ENCODE measurements at regions not wholly inside any gene's neighbourhood (a gene's known extent, or its start where the extent isn't known, plus 50 kb on each side); places are given as distances from the start of the nearest gene placed in this dataset.

DNA sequence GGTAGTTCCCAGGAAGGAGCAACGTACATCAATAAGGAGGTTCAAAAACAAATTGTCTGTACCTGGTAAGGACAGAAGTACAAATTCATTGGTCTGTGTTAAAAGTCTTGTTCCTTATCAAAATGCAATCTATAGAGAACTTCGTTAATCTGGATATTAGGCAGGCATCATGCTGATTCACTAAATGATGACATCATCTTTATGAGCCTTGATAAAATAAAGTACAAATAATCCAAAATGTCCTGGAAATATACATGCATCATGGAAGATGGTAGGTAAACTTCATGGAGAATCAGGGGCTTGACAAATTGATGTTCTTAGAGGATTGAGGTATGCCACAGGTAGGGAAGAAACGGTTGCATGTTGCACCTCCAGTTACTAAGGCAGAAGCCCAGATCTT, 433.9 kb downstream of the TRIML1 start:
- WGBS, 10 experiments, result 20 to 100% (median 85%) methylated on average over 1 to 3 of the region's 3 CpGs; no CpG with 5 or more reads in 1 of the 10 experiments
- H3K4me3 ChIP-seq, result no peak overlapping the region
- H3K4me1 ChIP-seq (replicated peaks in 1 of 2), result no peaks in the 10 kb centered on the region
- in situ Hi-C loops (cut with MboI; ENCODE audit: low pct_unique_long_range_greater_than_20kb in 2 of 9, low sequenced_read_pairs in 9 of 9, unreplicated experiment in 9 of 9), result no loop called here
- no peak for ATAC-seq (replicated peaks in 6 of 8)
- no peak overlapping the region for H3K27ac ChIP-seq

DNA sequence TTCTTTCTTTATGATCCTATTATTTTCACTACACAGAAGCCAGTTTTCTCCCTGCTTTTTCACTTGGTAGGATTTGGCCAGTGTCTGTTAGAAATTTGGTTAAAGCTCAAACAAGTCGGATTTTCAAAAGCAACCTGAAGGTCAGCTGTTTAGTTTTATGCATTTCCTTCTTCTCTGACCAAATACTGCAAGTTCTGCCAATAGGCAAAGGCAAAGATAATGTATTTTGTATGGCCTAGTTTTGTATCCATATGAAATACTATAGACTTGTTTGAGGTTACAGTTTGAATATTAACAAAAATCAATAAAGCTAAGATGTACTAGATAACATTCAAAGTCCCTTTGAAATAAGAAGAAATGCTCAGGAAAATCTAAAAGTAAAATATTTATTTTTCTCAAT, 439.4 kb downstream of the TRIML1 start:
- Histone ChIP-seq H3K4me3 (no peak overlapping the region), H3K4me1 (replicated peaks in 1 of 2) (no peaks in the 10 kb centered on the region), H3K27ac (no peak overlapping the region)
- in situ Hi-C loops (cut with MboI; ENCODE audit: low pct_unique_long_range_greater_than_20kb in 2 of 9, low sequenced_read_pairs in 9 of 9, unreplicated experiment in 9 of 9), result no loop called here
- WGBS, 10 experiments, result 0 to 89% (median 20%) methylated on average over 1 of the region's 1 CpG; no CpG with 5 or more reads in 3 of the 10 experiments
- ATAC-seq (replicated peaks in 6 of 8), result no peak

DNA sequence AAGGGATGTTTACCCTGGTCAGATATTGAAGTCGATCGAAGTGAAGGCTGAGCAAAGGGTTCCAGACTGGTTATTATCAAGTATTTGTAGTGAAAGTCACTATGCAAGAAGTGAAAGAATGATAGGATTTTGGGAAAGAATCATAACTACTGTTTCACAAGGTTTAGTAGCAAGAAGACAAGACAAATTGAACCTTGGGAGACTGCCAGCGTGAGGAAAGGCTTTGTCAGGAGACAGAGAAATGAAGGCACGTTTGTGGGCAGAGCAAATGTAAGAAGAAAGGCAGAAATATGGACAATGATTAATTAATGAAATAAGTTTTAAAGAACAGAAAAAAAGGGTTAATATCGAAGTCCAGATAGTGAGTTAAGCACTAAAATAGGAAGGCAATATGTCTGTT, 456.8 kb downstream of the TRIML1 start:
- WGBS, 10 experiments, result 0 to 91% (median 62%) methylated on average over 3 to 5 of the region's 5 CpGs
- no peak overlapping the region for H3K4me3 ChIP-seq
- in situ Hi-C loops (cut with MboI; ENCODE audit: low pct_unique_long_range_greater_than_20kb in 2 of 9, low sequenced_read_pairs in 9 of 9, unreplicated experiment in 9 of 9), result no loop called here
- no peaks in the 10 kb centered on the region for H3K4me1 ChIP-seq (replicated peaks in 1 of 2)
- no peak for ATAC-seq (replicated peaks in 6 of 8)
- no peak overlapping the region for H3K27ac ChIP-seq

DNA sequence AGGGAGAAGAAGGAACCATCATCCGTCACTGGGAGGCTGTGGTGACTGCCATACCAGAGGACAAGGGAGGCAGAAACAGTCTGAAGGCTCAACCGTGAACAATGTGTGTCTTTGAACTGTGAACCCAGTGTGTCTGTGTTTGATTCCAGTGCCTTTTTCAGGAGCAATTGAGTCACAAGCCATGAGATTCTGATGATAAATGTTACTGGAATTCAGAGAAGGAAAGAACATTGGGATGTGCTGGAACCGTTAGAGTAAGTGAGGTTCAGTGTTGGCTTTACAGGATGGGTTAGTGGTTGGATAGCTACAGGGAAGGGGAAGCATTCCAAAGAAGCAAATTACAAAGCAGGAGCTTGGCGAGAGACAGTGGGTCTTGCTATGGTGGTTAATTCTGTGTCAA, 464.4 kb downstream of the TRIML1 start:
- in situ Hi-C loops (cut with MboI; ENCODE audit: low pct_unique_long_range_greater_than_20kb in 2 of 9, low sequenced_read_pairs in 9 of 9, unreplicated experiment in 9 of 9), result no loop called here
- Histone ChIP-seq H3K4me3 (no peak overlapping the region), H3K27ac (no peak overlapping the region), H3K4me1 (replicated peaks in 1 of 2) (no peaks in the 10 kb centered on the region)
- WGBS, 10 experiments, result 0 to 100% (median 80%) methylated on average over 1 to 4 of the region's 4 CpGs; no CpG with 5 or more reads in 1 of the 10 experiments
- ATAC-seq (replicated peaks in 6 of 8), result no peak

DNA sequence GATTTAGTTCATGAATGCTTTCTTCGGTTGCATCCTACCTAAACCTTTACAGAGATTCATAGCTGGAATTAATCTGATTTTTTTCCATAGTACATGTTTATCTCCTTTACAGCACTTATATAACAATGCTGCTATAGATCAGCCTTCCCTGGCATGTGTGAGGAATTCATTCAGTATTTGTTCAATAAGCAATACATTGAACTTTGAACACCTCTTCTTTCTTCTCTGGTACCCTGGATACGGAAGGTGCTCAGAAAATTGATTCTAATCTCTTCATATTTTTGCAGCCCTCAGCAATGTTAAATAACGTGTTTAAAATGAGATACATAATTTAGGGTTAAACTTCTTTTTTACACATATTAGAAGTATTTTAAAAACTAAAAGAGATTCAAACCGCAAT, 467.4 kb downstream of the TRIML1 start:
- Histone ChIP-seq H3K4me3 (no peak overlapping the region), H3K27ac (no peak overlapping the region), H3K4me1 (replicated peaks in 1 of 2) (no peaks in the 10 kb centered on the region)
- 7 to 94% (median 76%) methylated on average over 2 to 4 of the region's 4 CpGs for WGBS, 10 experiments
- ATAC-seq (replicated peaks in 6 of 8), result no peak
- in situ Hi-C loops (cut with MboI; ENCODE audit: low pct_unique_long_range_greater_than_20kb in 2 of 9, low sequenced_read_pairs in 9 of 9, unreplicated experiment in 9 of 9), result no loop called here

DNA sequence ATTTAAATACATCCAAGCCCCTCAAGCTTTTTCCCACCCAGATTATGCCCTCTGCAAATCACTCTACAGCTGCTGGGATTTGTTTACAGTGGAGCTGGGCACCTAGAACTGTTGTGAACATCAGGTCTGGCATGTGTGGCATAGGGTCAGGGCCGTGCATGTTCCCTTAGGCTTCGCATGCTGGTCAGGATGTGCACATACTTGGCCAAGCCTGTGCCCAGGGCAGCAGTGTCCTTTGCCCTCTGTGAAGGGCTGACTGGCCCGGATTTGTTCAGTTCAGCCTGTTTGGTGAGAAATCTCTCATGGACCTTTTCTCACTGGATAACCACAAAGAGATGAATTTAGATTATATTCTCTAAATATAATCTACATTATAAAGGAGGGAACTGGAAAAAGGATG, 471.9 kb downstream of the TRIML1 start:
- Histone ChIP-seq H3K27ac (no peak overlapping the region), H3K4me3 (no peak overlapping the region), H3K4me1 (replicated peaks in 1 of 2) (peaks cover 0 to 18% of the 10 kb centered on the region in 2 donors)
- no peak for ATAC-seq (replicated peaks in 6 of 8)
- 23 to 100% (median 86%) methylated on average over 1 to 3 of the region's 3 CpGs; no CpG with 5 or more reads in 3 of the 10 experiments for WGBS, 10 experiments
- in situ Hi-C loops (cut with MboI; ENCODE audit: low pct_unique_long_range_greater_than_20kb in 2 of 9, low sequenced_read_pairs in 9 of 9, unreplicated experiment in 9 of 9), result no loop called here

DNA sequence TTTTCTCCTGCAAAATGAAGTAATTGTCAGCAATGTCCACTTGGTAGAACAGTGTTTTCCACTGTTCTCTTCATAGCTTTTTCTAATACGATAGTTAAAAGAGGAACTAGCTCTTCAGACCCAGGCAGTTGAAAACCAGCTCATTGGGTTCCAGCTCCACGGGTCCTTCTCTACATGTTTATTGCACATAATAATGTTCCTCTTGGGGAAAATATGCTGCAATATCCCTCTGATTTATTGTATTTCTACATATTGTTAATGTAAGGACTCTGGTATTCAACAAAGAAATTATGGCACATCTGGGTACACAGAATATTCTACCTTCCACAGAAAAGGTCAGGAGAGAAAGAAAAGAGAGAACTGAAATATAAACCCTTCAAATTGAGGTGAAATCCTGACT, 473.4 kb downstream of the TRIML1 start:
- ATAC-seq (replicated peaks in 6 of 8), result peak in 4 of 8 experiments; percentile 18 to 90 (median 62)
- in situ Hi-C loops (cut with MboI; ENCODE audit: low pct_unique_long_range_greater_than_20kb in 2 of 9, low sequenced_read_pairs in 9 of 9, unreplicated experiment in 9 of 9), result no loop called here
- no peak overlapping the region for H3K4me3 ChIP-seq
- no peak overlapping the region for H3K27ac ChIP-seq
- peaks cover 0 to 18% of the 10 kb centered on the region in 2 donors for H3K4me1 ChIP-seq (replicated peaks in 1 of 2)
- WGBS, 10 experiments, result 0 to 100% (median 63%) methylated on average over 1 to 2 of the region's 2 CpGs; no CpG with 5 or more reads in 1 of the 10 experiments

DNA sequence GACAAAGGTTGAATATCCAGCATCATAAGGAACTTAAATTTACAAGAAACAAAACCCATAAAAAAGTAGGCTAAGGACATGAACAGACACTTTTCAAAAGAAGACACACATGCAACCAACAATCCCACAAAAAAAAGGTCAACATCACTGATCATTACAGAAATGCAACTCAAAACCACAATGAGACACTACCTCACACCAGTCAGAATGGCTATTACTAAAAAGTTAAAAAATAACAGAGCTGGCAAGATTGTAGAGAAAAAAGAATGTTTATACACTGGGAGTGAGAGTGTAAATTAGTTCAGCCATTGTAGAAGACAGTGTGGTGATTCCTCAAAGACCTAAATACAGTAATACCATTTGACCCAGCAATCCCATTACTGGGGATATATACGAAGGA, 474.7 kb downstream of the TRIML1 start:
- Histone ChIP-seq H3K27ac (no peak overlapping the region), H3K4me1 (replicated peaks in 1 of 2) (peaks cover 0 to 18% of the 10 kb centered on the region in 2 donors), H3K4me3 (no peak overlapping the region)
- no peak for ATAC-seq (replicated peaks in 6 of 8)
- in situ Hi-C loops (cut with MboI; ENCODE audit: low pct_unique_long_range_greater_than_20kb in 2 of 9, low sequenced_read_pairs in 9 of 9, unreplicated experiment in 9 of 9), result no loop called here
- WGBS, 10 experiments, result 0 to 100% (median 63%) methylated on average over 1 of the region's 1 CpG; no CpG with 5 or more reads in 4 of the 10 experiments

DNA sequence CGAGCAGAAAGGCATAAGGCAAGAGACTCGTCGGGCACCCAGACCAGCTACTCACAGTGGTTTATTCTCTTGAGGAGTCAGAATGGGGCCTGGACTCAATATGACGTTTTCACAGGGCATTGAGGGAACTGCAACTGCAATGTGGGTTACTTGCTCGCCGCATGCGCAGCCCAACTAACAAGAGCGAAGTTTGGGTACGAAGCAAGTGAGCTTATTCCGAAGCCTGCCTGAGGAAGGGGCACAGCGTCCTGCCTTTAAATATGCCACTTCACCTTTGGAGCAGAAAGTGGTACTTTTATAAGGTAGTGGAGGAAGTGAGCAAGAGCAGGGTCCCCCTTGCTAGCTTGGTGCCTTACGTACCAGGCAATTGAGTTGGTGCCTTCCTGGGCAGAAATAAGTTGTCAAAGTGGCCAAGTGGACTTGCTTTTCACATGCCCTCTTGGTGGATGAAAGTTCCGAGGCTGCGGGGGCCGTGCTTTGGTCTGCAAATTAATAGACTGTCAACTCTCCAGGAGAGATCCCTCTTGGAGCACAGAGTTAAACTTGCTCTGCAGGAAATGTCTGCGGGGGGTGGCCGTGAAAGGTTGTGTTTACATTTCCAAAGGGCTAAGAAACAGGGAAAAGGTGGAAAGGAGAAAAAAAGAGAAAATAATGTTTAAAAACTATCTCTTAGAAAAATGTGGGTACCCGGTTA, 480.4 kb downstream of the TRIML1 start:
- no peak for ATAC-seq (replicated peaks in 6 of 8)
- whole genome bisulfite sequencing, 10 experiments, result 26 to 89% (median 60%) methylated on average over 3 to 17 of the region's 18 CpGs
- Histone ChIP-seq H3K4me1 (replicated peaks in 1 of 2) (no peaks in the 10 kb centered on the region), H3K4me3 (no peak overlapping the region), H3K27ac (no peak overlapping the region)
- in situ Hi-C loops (cut with MboI; ENCODE audit: low pct_unique_long_range_greater_than_20kb in 2 of 9, low sequenced_read_pairs in 9 of 9, unreplicated experiment in 9 of 9), result no loop called here

DNA sequence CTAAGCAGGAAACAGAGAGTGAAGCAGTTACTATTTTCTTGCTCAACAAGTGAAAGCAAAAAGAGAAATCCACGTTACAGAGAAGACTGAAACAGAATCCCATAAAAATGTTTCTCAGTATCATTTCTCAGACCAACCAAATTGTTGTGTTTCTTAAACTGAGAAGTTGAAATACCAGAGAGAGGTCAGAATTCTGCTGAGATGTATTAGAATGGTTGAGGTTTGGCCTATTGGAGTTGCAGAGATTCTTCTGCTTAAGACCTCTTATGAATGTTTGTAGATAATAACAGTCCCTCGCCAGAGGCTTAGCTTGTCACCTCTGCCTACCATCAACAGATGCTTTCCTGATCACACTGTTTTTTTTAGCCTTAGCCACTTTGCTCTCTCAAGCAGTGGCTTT, 481.4 kb downstream of the TRIML1 start:
- no peak overlapping the region for H3K27ac ChIP-seq
- WGBS, 10 experiments, result 0 to 100% (median 71%) methylated on average over 1 to 2 of the region's 2 CpGs; no CpG with 5 or more reads in 1 of the 10 experiments
- no peaks in the 10 kb centered on the region for H3K4me1 ChIP-seq (replicated peaks in 1 of 2)
- ATAC-seq (replicated peaks in 6 of 8), result no peak
- in situ Hi-C loops (cut with MboI; ENCODE audit: low pct_unique_long_range_greater_than_20kb in 2 of 9, low sequenced_read_pairs in 9 of 9, unreplicated experiment in 9 of 9), result no loop called here
- H3K4me3 ChIP-seq, result no peak overlapping the region

DNA sequence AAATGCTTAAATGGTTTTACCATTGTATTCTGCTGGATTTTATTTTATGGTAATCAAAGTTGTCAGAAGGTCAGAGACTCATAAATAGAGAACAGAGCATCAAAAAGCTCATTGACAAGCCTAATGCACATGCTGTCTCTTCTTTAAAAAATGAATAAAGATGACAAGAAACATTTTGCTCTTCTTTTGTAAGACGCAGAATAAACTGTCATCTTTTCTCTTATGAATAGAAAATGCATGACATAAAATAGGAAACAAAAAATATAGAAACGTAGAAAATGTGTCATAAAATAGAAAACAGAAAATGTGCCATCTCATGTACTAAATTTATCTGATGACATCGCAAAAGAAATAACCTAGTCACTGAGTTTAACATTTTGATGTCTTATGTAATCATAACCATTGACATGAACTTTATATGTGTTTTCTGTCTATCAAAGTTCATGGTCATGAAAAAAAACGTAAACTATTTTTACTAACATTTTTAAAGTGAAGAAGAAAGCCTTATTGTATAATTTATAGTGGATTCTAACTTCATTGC, 484.1 kb downstream of the TRIML1 start:
- no peak for ATAC-seq (replicated peaks in 6 of 8)
- in situ Hi-C loops (cut with MboI; ENCODE audit: low pct_unique_long_range_greater_than_20kb in 2 of 9, low sequenced_read_pairs in 9 of 9, unreplicated experiment in 9 of 9), result no loop called here
- 0 to 100% (median 76%) methylated on average over 1 to 4 of the region's 4 CpGs for WGBS, 10 experiments
- no peaks in the 10 kb centered on the region for H3K4me1 ChIP-seq (replicated peaks in 1 of 2)
- no peak overlapping the region for H3K27ac ChIP-seq
- H3K4me3 ChIP-seq, result no peak overlapping the region

DNA sequence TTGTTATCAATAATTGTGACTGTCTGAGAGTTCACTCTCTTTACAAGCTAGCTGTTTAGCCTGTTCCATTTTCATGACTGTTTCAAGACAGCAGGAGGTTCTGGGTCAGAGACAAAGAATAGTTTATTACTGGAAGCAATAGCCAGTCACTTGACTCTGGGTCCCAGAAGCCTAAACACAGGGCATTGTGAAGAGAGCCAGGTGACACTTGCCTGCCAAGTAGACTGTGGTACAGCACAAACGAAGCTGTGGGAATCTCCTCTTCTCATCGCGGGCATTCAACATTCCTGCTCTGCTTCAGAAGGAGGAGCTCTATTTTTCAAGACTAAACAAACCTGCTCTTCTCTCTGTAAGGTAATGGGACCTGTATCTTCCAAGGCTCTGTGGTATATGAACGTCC, 485.1 kb downstream of the TRIML1 start:
- H3K27ac ChIP-seq, result no peak overlapping the region
- 0 to 60% (median 56%) methylated on average over 1 to 4 of the region's 4 CpGs; no CpG with 5 or more reads in 2 of the 10 experiments for WGBS, 10 experiments
- no peak overlapping the region for H3K4me3 ChIP-seq
- in situ Hi-C loops (cut with MboI; ENCODE audit: low pct_unique_long_range_greater_than_20kb in 2 of 9, low sequenced_read_pairs in 9 of 9, unreplicated experiment in 9 of 9), result no loop called here
- H3K4me1 ChIP-seq (replicated peaks in 1 of 2), result no peaks in the 10 kb centered on the region
- no peak for ATAC-seq (replicated peaks in 6 of 8)

DNA sequence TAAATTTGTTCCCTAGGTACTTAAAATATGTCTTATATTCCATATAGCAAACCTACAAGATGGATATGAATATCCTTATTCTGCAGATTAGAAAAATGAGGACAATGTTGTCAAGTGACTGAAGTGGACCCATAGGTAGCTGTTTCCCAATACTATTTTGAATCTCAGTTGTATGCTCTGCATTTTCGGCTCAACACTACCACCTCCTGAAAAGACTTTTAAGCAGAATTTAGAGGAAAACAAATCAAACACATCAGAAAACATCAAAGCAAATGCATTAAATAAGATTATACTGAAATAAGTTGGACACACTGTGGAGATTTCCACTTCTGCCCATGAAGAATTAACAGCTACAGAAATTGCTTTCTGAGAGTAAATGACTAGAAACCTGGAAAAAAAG, 488.7 kb downstream of the TRIML1 start:
- Histone ChIP-seq H3K4me3 (no peak overlapping the region), H3K27ac (no peak overlapping the region), H3K4me1 (replicated peaks in 1 of 2) (no peaks in the 10 kb centered on the region)
- no peak for ATAC-seq (replicated peaks in 6 of 8)
- 0 to 100% (median 100%) methylated on average over 1 of the region's 1 CpG; no CpG with 5 or more reads in 2 of the 10 experiments for WGBS, 10 experiments
- in situ Hi-C loops (cut with MboI; ENCODE audit: low pct_unique_long_range_greater_than_20kb in 2 of 9, low sequenced_read_pairs in 9 of 9, unreplicated experiment in 9 of 9), result no loop called here

Measured in motor neuron (in vitro differentiated cells).